ENCODE measurements at regions not wholly inside any gene's neighbourhood (a gene's known extent, or its start where the extent isn't known, plus 50 kb on each side); places are given as distances from the start of the nearest gene placed in this dataset.

GRCh38 chr1:237975376-237975775 is 84.7 kb upstream of the ZP4 start:
- H3K4me2 ChIP-seq, result no peak overlapping the region
- no peak overlapping the region for H3K4me3 ChIP-seq
- no peaks in the 10 kb centered on the region for H4K20me1 ChIP-seq (ENCODE audit: insufficient read depth)
- H3K79me2 ChIP-seq (ENCODE audit: low read depth), result no peaks in the 10 kb centered on the region
- H3K27me3 ChIP-seq (ENCODE audit: insufficient read depth, low read depth), result no peaks in the 10 kb centered on the region
- no peak overlapping the region for H2AFZ ChIP-seq
- no peak overlapping the region for H3K27ac ChIP-seq
- H3F3A ChIP-seq (ENCODE audit: insufficient read depth, low read depth), result no peaks in the 10 kb centered on the region
- CTCF ChIA-PET, result no interaction called here
- H3K9me2 ChIP-seq (ENCODE audit: insufficient read depth), result no peaks in the 10 kb centered on the region
- BruUV-seq (replicated peaks), result no TSS peak
- POLR2A ChIA-PET (ENCODE audit: unreplicated experiment), result no interaction called here
- no peaks in the 10 kb centered on the region for H3K9me3 ChIP-seq (ENCODE audit: insufficient read depth, low read depth)
- intact Hi-C loops (cut with micrococcal nuclease; ENCODE audit: unreplicated experiment), result no loop called here
- H3K4me1 ChIP-seq (replicated peaks; ENCODE audit: insufficient read depth), result no peaks in the 10 kb centered on the region
- no peak for DNase-seq
- H3K36me3 ChIP-seq (ENCODE audit: low read depth), result no peaks in the 10 kb centered on the region
- no peak for TF ChIP-seq CTCF (conservative IDR thresholded peaks at IDR 0.05)
- TF ChIP-seq EZH2 (IDR thresholded peaks at IDR 0.05; ENCODE audit: low read depth), result no peak

GRCh38 chr1:237972186-237972585 is 81.5 kb upstream of the ZP4 start:
- no peaks in the 10 kb centered on the region for H3F3A ChIP-seq (ENCODE audit: insufficient read depth, low read depth)
- intact Hi-C loops (cut with micrococcal nuclease; ENCODE audit: unreplicated experiment), result no loop called here
- no peaks in the 10 kb centered on the region for H3K27me3 ChIP-seq (ENCODE audit: insufficient read depth, low read depth)
- no peaks in the 10 kb centered on the region for H3K4me1 ChIP-seq (replicated peaks; ENCODE audit: insufficient read depth)
- no peaks in the 10 kb centered on the region for H3K36me3 ChIP-seq (ENCODE audit: low read depth)
- TF ChIP-seq EZH2 (IDR thresholded peaks at IDR 0.05; ENCODE audit: low read depth) (no peak), CTCF (conservative IDR thresholded peaks at IDR 0.05) (no peak)
- H3K4me2 ChIP-seq, result no peak overlapping the region
- H3K79me2 ChIP-seq (ENCODE audit: low read depth), result no peaks in the 10 kb centered on the region
- no peak overlapping the region for H2AFZ ChIP-seq
- no peaks in the 10 kb centered on the region for H3K9me2 ChIP-seq (ENCODE audit: insufficient read depth)
- no TSS peak for BruUV-seq (replicated peaks)
- H3K9me3 ChIP-seq (ENCODE audit: insufficient read depth, low read depth), result no peaks in the 10 kb centered on the region
- no peaks in the 10 kb centered on the region for H4K20me1 ChIP-seq (ENCODE audit: insufficient read depth)
- no peak overlapping the region for H3K27ac ChIP-seq
- no peak for DNase-seq
- no peak overlapping the region for H3K4me3 ChIP-seq
- CTCF ChIA-PET, result no interaction called here
- POLR2A ChIA-PET (ENCODE audit: unreplicated experiment), result no interaction called here

GRCh38 chr1:237962985-237963384 is 72.3 kb upstream of the ZP4 start:
- Histone ChIP-seq H3K27ac (no peak overlapping the region), H3K9me2 (ENCODE audit: insufficient read depth) (no peaks in the 10 kb centered on the region), H4K20me1 (ENCODE audit: insufficient read depth) (no peaks in the 10 kb centered on the region), H3K79me2 (ENCODE audit: low read depth) (no peaks in the 10 kb centered on the region), H3K36me3 (ENCODE audit: low read depth) (no peaks in the 10 kb centered on the region), H3K27me3 (ENCODE audit: insufficient read depth, low read depth) (no peaks in the 10 kb centered on the region), H3K4me2 (no peak overlapping the region), H3F3A (ENCODE audit: insufficient read depth, low read depth) (no peaks in the 10 kb centered on the region), H3K4me1 (replicated peaks; ENCODE audit: insufficient read depth) (no peaks in the 10 kb centered on the region), H3K4me3 (no peak overlapping the region), H3K9me3 (ENCODE audit: insufficient read depth, low read depth) (no peaks in the 10 kb centered on the region), H2AFZ (no peak overlapping the region)
- CTCF ChIA-PET, result no interaction called here
- POLR2A ChIA-PET (ENCODE audit: unreplicated experiment), result no interaction called here
- no peak for DNase-seq
- no TSS peak for BruUV-seq (replicated peaks)
- TF ChIP-seq EZH2 (IDR thresholded peaks at IDR 0.05; ENCODE audit: low read depth), result no peak
- no peak for TF ChIP-seq CTCF (conservative IDR thresholded peaks at IDR 0.05)
- intact Hi-C loops (cut with micrococcal nuclease; ENCODE audit: unreplicated experiment), result no loop called here
